GM23338 (cell line): ENCODE measurements at regions not wholly inside any gene's neighbourhood (a gene's known extent, or its start where the extent isn't known, plus 50 kb on each side); places are given as distances from the start of the nearest gene placed in this dataset.

ENCODE experiments used
- ATAC-seq: fragments of 200-7000 bp; cut with Tn5 transposase; 3 replicates; pipeline ENCODE4 v1.9.1; 2020
- DNase-seq: peaks from one replicate; pipeline ENCODE4 v3.0.0-alpha.2; 2015; ENCODE audit warnings: low spot score
- H2AFZ ChIP-seq: fragments of 200-600 bp; sonication (generic); 2 replicates; pipeline ENCODE4 v1.8.0; 2016; ENCODE audit warnings: antibody characterized with exemption, mild to moderate bottlenecking, moderate library complexity
- H3F3A ChIP-seq: fragments of 200-600 bp; sonication (generic); replicated peaks from 2 replicates; pipeline ENCODE4 v1.8.0; 2017; ENCODE audit warnings: antibody characterized with exemption, mixed run types, low read depth
- H3K27ac ChIP-seq: fragments of 200-600 bp; sonication (generic); 2 replicates; pipeline ENCODE4 v1.6.1; 2016; ENCODE audit warnings: low read depth
- H3K27me3 ChIP-seq: fragments of 200-600 bp; sonication (generic); 2 replicates; pipeline ENCODE4 v1.8.0; 2016; ENCODE audit warnings: mild to moderate bottlenecking, mixed run types, moderate library complexity; ENCODE audit not compliant: insufficient read depth
- H3K36me3 ChIP-seq: fragments of 200-600 bp; sonication (generic); 2 replicates; pipeline ENCODE4 v1.8.0; 2016; ENCODE audit warnings: mild to moderate bottlenecking; ENCODE audit not compliant: insufficient read depth
- H3K4me1 ChIP-seq: fragments of 200-600 bp; sonication (generic); 2 replicates; pipeline ENCODE4 v1.8.0; 2016; ENCODE audit warnings: mild to moderate bottlenecking, moderate library complexity; ENCODE audit not compliant: insufficient read depth
- H3K4me2 ChIP-seq: fragments of 200-600 bp; sonication (generic); 2 replicates; pipeline ENCODE4 v1.7.1; 2017; ENCODE audit warnings: mixed run types
- H3K4me3 ChIP-seq: fragments of 200-600 bp; sonication (generic); 2 replicates; pipeline ENCODE4 v1.6.1; 2016; ENCODE audit warnings: mixed run types
- H3K79me2 ChIP-seq: fragments of 200-600 bp; sonication (generic); replicated peaks from 2 replicates; pipeline ENCODE4 v1.8.0; 2017; ENCODE audit warnings: mild to moderate bottlenecking; ENCODE audit not compliant: insufficient read depth
- H3K9me2 ChIP-seq: fragments of 200-600 bp; sonication (generic); 2 replicates; pipeline ENCODE4 v1.8.0; 2017; ENCODE audit not compliant: insufficient read depth
- H4K20me1 ChIP-seq: fragments of 200-600 bp; sonication (generic); replicated peaks from 2 replicates; pipeline ENCODE4 v1.8.0; 2017; ENCODE audit warnings: mild to moderate bottlenecking; ENCODE audit not compliant: insufficient read depth
- H3K27ac Mint-ChIP-seq: 2 replicates; pipeline ENCODE4 v1.8.0; 2020; ENCODE audit warnings: inconsistent platforms, mild to moderate bottlenecking, moderate library complexity, mixed read lengths
- H3K27me3 Mint-ChIP-seq: 3 replicates; pipeline ENCODE4 v1.8.0; 2022; ENCODE audit warnings: low read depth, mild to moderate bottlenecking, moderate library complexity, mixed read lengths, inconsistent platforms; ENCODE audit not compliant: insufficient read depth, poor library complexity
- H3K36me3 Mint-ChIP-seq: 3 replicates; pipeline ENCODE4 v1.8.0; 2021; ENCODE audit warnings: low read depth, mild to moderate bottlenecking, inconsistent platforms, moderate library complexity, mixed read lengths
- H3K4me1 Mint-ChIP-seq: 3 replicates; pipeline ENCODE4 v1.8.0; 2020; ENCODE audit warnings: mild to moderate bottlenecking, inconsistent platforms, mixed read lengths
- H3K4me3 Mint-ChIP-seq: 3 replicates; pipeline ENCODE4 v1.8.0; 2021; ENCODE audit warnings: moderate library complexity, mild to moderate bottlenecking, inconsistent platforms, mixed read lengths
- H3K9me3 Mint-ChIP-seq: 3 replicates; pipeline ENCODE4 v1.8.0; 2020; ENCODE audit warnings: moderate library complexity, mild to moderate bottlenecking, inconsistent platforms, mixed read lengths
- CTCF ChIP-seq, 2 experiments: fragments of 200-600 bp in 1 of 2; sonication (generic) in 1 of 2; conservative IDR thresholded peaks; 2 replicates each; pipeline versions ENCODE4 v1.5.1 to v1.6.1; 2016 to 2017; ENCODE audit warnings: antibody characterized with exemption in 2 of 2, low read depth in 2 of 2, mild to moderate bottlenecking in 2 of 2, moderate library complexity in 1 of 2
- EZH2phosphoT487 ChIP-seq: fragments of 200-600 bp; sonication (generic); IDR thresholded peaks from one replicate; pipeline ENCODE4 v1.8.1; 2018; ENCODE audit warnings: antibody characterized with exemption; ENCODE audit not compliant: unreplicated experiment
- REST ChIP-seq: IDR thresholded peaks from one replicate; pipeline ENCODE4 v1.6.1; 2018; ENCODE audit warnings: antibody characterized with exemption; ENCODE audit not compliant: unreplicated experiment
- ZNF462 ChIP-seq: fragments of 250-450 bp; sonication (Bioruptor Pico); IDR thresholded peaks from 2 replicates; pipeline ENCODE4 v1.5.0; 2020; ENCODE audit warnings: mild to moderate bottlenecking, moderate library complexity

- TF ChIP-seq ZNF462, result no peak
Observed at GRCh38 chr10:44828508-44829142, 82.5 kb upstream of the TMEM72 start (continued).

GRCh38 chr10:44829426-44829825 is 81.7 kb upstream of the TMEM72 start:
- H3K4me1 Mint-ChIP-seq, result peaks cover 20% of the 10 kb centered on the region
- no peaks in the 10 kb centered on the region for H3F3A ChIP-seq
- no peak overlapping the region for H3K4me3 ChIP-seq
- no peaks in the 10 kb centered on the region for H3K27me3 ChIP-seq
- H3K9me2 ChIP-seq, result peaks cover 7% of the 10 kb centered on the region
- no peak overlapping the region for H3K4me3 Mint-ChIP-seq
- H3K36me3 Mint-ChIP-seq, result no peaks in the 10 kb centered on the region
- H3K27me3 Mint-ChIP-seq, result peaks cover 3% of the 10 kb centered on the region
- H3K4me1 ChIP-seq, result no peaks in the 10 kb centered on the region
- no peaks in the 10 kb centered on the region for H3K9me3 Mint-ChIP-seq
- H3K27ac Mint-ChIP-seq, result no peak overlapping the region
- no peaks in the 10 kb centered on the region for H3K79me2 ChIP-seq
- ATAC-seq (no peak), DNase-seq (no peak)
- no peak overlapping the region for H2AFZ ChIP-seq
- H3K36me3 ChIP-seq, result no peaks in the 10 kb centered on the region
- H4K20me1 ChIP-seq, result no peaks in the 10 kb centered on the region
- no peak overlapping the region for H3K27ac ChIP-seq
- H3K4me2 ChIP-seq, result no peak overlapping the region
- TF ChIP-seq REST, result no peak
- no peak for TF ChIP-seq EZH2phosphoT487
- no peak for TF ChIP-seq CTCF (conservative IDR thresholded peaks at IDR 0.05; ENCODE audit: low read depth in 2 of 2)
